NCI-H1417 (cell line): ENCODE measurements at regions not wholly inside any gene's neighbourhood (a gene's known extent, or its start where the extent isn't known, plus 50 kb on each side); places are given as distances from the start of the nearest gene placed in this dataset.

ENCODE experiments used
- DNase-seq, 3 experiments: peaks; one replicate each; lab custom pipeline; 2025; lab: John Stamatoyannopoulos, UW

DNA sequence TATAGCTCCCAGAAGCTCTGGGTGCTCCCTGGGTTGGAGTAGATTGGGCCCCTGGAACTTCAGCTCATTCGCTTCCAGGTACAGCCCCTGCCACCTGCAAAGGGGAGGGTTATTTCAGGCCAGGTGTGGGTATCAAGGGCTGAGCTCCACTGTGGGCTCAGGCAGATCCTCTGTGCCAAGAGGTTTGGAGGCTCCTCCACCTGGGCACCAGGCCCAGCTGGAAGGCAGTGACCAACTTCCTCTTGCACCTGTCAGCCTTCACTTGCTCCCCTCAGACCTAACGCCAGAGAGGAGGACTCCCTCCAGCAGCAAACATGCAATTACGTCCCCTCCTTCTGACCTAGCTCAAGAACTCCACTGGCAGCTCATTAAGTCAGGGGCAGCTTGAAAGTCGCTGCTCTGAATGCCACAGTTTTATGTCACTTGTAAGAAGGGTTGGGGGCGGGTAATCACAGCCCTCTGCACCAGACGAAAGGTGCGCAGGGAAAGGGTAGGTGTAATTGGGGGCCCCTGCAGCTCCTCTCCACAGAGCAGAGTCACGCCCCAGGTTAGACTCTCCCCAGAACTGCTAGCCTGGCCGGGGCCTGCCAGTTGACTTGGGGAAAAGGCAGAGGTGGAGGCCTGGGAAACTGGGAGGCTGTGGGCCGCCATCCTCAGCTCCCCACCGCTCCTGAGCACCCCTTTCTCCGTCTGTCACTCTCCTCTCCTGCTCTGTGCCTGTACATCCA is 125.0 kb upstream of the TMPRSS2 start:
- peak in 1 of 3 experiments; percentile 23 for DNase-seq

DNA sequence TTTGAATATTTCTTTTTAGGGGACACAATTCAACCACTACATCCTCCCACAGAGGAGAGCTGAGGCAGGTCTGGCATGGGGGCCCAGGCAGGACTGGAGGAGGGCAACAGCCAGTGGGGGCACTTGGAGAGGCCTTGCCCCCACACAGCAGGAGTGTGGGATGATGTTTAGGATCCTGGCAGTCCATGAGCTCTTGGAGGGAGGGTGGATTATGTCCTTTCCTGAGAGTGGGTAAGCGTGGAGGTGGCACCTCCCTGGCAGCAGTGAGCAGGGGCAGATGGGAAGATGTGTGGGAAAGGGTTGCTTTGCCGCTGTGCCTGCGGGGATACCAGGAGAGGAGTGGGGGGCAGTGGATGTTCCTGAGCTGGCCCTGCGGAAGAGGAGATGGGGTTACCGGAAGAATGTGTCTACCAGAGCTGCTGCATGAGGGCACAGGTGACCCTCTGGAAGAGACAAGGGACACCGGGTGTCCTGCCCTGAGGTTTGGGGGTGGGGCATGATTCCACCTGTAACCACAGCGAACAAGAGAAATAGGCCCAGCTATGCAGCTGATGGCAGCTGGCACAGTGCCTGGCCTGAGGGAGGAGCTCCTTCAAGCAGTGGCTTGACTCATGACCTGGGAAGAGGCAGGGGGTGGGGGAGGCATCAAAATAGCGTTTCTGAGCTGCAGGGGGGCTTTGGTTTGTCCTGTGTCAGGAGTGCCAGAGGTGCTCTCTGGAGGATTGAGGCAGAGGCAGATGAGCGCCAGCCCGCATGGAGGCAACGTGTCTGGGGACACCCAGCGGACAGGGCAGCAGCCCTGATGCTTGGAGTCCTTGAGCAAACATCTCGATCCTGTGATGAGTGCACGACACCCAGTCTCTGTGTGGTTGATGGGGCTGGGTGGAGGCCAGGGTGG is 123.9 kb upstream of the TMPRSS2 start:
- DNase-seq: peak; percentile 7 to 77 (median 26)

DNA sequence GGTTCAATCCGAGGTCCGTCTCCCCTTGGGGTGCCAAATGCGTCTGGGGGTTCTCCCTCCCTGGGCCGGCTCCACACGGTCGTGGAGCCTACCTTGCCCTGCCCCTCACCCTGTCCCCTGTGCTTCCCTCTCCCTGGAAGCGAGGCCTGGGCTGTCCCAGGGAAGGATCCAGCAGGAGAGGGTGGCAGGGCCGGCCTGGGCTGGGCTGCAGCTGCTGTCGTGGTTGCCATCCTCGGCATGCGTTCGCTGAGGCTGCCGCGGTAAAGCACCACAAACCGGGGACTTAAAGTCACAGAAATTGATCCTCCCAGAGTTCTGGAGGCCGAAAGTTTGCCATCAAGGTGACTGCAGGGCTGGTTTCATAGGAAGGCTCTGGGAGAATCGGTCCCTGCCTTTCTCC is 123.0 kb upstream of the TMPRSS2 start:
- DNase-seq: no peak

DNA sequence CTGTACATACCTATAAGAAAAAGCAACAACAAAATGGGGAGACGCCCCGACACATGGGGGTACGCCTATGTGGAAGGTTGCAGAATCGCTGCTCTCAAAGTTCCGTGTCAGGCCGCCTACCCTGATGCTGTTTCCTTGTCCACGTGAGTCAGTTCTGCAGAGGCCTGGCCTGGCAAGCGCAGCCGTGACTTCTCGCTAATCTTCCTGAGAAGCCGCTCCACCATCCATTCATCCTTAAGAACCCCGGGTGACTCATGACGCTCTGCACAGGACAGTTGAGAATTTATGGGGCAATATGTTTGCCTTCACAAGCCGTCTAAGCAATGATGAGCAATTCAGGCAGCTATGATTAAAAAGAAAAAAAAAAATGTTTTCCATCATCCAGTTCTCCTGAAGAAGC is 122.3 kb upstream of the TMPRSS2 start:
- DNase-seq: no peak

DNA sequence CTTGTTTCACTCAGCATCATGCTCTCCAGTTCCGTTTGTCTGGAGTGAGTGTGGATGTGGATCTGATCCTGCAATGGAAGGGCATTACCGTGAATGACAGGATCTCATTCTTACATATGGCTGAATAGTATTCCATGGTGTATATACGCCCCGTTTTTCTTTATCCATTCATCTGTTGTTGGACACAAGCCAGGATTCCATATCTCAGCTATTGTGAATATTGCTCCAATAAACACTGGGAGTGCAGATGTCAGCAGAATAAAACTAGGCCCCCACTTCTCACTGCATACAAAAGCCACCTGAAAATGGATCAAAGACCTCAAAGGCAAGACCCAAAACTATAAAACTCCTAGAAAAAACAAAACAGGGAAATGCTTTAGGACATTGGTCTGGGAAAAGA is 120.3 kb upstream of the TMPRSS2 start:
- DNase-seq: peak in 1 of 3 experiments; percentile 14

DNA sequence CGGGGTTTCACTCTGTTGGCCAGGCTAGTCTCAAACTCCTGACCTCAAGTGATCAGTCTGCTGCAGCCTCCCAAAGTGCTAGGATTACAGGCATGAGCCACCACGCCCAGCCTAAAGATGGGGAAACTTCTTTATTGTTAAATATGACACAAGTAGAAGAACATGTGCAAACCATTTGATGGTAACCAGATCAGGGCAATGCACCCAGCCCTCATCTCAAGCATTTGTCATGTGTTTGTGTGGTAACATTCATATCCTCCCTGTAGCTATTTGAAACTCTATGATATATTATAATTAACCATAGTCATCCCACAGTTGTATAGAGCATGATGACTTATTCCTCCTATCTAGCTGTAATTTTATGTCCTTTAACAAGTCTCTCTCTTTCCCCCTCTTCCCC is 119.5 kb upstream of the TMPRSS2 start:
- no peak for DNase-seq

DNA sequence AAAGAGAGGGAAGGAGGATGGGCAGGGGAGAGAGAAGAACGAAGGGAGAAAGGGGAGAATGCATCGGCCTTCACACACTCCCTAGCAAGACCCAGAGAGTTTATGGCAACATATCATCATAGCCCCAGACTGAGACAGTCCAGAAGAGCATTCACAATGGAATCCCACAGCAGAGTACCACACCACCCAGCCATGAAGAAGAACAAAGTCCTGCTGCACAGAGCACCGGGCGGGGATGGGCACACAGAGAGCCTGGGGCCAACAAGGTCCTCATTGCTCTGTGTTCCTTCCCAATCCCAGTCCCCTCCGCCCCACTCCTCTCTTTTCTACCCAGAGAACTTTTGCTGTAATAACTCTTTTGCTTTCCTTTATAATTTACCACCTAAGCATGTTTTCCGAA is 118.1 kb upstream of the TMPRSS2 start:
- no peak for DNase-seq

DNA sequence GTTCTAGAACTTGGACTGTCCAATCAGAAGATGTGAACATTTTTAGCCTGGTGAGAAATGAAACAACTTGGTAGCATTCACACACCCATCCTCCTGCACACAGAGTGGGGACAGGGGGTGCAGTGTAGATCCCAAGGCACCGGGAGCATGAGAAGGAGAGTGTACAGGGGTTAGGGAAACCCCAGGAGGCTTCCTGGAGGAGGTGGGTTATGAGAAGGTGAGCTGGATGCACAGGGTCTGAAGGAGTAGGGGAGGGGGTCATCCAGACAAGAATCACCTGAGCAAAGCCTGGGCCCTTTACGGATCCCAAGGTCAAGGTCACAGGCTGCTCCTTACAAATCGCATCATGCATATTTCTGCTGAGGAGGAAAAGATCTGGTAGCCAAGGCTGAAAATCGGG is 117.5 kb upstream of the TMPRSS2 start:
- no peak for DNase-seq

DNA sequence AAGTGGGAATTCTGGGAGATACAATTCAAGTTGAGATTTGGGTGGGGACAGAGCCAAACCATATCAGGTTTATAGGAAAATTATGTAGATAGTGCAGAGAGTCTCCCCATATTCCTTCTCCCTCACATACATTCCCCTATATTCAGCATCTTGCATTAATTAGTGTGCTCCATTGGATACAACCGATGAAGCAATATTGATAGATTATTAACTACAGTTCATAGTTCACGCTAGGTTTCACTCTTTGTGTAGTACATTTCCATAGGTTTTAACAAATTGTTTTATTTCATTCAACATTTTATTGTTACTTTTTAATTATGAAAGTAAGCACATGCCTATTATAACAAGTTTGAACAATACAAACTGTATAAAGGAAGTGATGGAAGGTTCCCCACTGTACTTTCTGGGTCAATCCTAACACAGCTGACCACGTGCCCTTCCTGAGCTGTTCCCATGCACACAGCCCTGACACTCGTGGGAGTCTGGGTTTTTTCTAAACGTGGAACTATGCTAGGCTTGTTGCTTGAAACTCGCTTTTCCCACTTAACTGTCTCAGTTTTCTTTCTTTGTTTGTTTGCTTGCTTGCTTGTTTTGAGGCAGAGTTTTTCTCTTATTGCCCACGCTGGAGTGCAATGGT is 116.8 kb upstream of the TMPRSS2 start:
- no peak for DNase-seq

DNA sequence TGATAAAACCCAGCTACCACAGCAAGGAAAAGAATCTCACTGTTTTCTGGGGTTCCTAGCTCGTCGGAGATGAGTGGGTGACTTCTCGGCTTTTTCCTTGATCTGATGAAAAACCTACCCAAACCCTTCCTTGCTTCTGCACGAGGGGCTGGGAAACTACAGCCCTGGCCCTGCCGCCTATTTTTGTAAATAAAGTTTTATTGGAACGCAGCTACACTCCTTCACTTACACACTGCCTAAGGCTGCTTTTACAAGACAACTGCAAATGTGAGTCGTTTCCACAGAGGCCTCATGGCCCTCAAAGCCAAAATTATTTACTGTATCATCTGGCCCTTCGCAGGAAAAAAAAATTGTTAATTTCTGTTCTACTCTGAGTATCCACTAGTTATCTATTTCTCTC is 116.0 kb upstream of the TMPRSS2 start:
- no peak for DNase-seq

DNA sequence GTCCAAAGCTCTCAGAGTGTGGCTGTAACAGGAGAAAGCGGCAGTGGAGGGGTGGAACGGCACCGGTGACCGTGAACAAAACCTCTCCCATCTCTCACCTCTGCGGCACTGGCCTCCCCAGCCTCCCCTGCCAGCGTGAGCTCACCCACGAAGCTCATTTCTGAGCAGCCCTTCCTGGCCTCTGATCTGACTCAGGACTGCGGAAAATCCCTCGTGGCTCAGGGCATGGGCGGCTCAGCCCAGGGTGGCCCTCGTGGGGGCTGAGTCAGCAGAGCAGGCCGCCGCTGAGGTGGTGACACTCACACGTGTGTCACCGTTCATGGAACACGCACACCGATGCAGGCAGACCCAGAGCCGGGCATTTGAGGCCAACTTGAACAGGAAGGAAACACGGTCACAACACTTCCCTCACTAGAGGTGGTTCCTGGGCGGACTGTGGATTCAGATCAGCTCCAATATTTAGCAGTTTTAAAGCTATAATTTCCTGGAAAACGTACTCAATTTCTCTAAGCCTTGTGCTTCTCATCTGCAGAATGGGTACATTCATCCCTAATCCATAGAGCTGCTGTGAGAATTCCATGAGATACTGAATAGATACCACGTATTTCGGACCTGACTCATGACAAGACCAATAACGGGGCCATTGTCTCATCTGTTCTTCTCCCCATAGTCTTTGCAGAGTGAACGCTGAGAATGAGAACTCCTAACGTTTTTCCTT is 115.0 kb upstream of the TMPRSS2 start:
- no peak for DNase-seq

DNA sequence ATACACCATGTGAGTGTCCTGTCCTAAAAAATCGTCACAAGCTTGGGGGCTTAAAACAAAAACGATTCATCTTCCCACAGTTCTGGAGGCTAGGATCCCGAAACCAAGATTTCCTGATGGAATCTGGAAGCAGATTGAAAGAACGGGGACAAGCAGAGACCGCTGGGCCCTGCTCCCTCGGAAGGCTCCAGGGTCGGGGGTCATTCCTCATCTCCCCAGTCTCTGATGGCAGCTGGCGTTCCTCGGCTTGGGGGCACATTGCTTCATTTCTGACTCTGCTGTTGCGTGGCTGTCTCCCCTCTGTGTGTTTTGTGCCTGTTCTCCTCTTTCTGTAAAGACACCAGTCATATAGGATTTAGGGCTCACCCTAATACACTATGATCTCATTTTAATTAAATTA is 114.2 kb upstream of the TMPRSS2 start:
- DNase-seq: no peak

DNA sequence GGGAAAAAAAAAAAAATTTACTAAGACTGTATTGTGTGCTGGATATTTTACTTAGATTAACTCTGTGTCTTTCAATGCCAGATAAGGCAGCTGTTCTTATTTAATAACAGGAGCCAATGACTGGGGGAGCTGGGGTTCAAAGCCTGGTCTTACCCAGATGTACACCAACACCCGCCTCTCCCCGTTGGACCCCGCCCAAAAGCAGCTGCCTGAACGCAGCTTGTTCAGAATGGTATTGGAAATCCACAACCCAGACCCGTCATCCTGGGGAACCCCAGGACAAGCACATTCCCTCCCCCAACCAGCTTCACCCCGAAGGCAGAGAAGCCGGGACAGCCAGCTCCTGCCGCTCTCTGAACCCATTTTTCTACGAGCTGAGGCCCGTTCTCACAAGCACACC is 113.6 kb upstream of the TMPRSS2 start:
- DNase-seq: no peak

DNA sequence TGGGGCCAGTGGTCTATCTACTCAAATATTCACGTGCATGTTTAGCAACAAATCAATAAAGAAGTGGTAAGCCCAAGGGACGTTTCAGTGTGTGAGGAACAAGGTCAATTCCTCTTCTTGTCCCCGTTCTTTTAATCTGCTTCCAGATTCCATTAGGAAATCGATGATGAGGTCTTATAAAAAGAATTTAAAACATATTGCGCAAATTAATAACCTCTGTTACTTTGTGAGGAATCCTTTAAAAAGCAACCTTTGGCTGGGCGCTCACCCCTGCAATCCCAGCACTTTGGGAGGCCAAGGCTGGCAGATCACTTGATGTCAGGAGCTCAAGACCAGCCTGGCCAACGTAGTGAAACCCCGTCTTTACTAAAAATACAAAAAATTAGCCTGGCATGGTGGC is 113.0 kb upstream of the TMPRSS2 start:
- DNase-seq: no peak

DNA sequence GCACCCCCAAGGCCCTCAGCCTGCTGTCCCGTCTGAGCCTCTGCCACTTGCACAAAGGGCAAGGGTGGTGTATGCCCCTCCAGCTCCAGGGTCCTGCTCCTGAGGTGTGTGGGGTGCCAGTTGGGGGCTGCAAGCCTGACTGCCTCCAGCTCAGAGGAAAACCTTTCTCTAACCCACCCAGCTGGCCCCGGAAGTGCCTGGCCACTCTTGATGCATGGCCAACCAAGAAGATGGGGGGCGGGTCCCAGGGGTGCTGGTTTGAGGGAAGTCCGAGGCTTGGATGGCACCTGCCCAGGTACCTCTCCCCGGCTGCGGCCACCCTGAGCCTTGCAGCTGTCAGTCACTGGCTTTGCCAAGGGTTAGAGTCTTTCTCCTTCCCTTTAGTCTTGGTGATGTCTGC is 112.6 kb upstream of the TMPRSS2 start:
- no peak for DNase-seq

DNA sequence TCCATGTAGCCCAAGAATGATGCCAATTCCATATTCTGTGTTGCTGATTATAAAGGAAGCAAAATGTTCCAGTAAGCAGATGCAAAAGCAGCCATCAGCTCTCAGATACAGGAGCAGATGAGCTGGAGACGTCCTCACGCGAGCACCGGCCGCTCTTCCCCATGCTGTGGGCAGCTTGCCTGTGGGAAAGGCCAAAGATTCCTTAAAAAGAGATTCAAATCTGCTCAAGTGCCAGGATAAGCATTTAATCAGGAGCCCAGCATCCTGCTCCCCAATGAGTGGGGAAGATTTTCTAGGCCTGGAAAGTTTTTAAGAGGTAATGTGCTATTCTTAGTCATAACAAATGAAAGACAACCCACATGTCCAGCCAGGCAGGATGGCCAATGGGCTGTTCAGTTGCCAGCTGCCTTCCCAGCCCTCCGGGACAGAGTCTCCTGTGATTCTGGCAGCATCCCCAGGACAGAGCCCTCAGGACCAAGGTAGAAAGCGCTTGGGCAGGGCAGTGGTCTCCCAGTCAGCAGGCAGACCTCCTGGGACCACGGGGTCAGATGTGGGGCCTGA is 108.2 kb upstream of the TMPRSS2 start:
- DNase-seq: no peak

DNA sequence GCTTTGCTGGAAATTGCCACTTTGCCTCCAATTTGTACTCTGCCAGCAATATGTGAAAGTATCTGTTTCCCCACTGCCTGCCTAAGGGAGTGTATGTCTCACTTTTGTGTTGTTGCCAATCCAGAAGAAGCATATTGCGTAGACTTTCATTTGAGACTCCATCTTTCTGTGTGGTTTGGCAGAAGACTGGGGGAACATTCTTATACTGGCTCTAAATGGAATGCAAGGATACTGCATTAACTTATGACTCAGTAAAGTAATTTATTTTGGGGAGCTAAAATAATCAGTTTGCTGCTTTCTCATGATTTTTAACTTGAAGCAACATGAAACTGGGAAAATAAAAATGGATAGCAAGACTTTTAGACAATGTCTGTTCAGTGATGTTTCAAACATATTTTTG is 107.7 kb upstream of the TMPRSS2 start:
- no peak for DNase-seq

DNA sequence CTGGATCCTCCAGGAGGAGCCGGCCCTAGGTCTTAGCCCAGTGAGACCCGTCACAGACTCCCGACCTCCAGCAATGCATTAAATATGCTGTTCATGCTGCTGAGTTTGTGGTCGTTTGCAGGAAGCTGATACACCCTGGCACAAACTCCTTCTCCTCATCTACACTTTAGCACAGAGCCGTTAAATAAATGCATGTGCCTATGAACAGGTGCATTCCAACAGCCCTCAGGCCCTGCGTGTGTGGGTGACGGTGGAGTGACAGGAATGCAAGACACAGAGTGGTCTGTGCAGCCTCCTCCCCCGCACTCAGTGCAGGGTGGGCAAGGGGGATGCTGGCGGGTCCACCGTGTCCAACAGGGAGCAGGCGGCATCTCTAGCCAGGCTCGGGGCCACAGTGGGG is 106.6 kb upstream of the TMPRSS2 start:
- DNase-seq: no peak

DNA sequence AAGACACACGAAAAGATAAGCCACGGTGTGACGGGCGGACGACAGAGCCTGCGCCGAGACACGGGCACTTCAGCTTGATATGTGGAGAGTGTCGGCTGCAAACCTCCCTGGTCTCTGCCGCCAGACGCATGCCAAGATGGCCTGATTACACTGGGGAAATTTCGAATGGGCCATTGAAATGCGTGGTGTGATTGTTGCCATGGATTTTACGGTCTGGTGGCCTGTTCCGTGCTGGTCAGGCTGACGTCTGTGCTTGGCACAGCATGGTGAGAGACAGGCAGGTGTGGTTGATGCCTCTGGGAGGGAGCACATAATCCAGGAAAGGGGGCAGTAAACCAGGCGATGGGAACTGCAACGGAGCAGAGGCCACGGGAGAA is 105.6 kb upstream of the TMPRSS2 start:
- DNase-seq: no peak

DNA sequence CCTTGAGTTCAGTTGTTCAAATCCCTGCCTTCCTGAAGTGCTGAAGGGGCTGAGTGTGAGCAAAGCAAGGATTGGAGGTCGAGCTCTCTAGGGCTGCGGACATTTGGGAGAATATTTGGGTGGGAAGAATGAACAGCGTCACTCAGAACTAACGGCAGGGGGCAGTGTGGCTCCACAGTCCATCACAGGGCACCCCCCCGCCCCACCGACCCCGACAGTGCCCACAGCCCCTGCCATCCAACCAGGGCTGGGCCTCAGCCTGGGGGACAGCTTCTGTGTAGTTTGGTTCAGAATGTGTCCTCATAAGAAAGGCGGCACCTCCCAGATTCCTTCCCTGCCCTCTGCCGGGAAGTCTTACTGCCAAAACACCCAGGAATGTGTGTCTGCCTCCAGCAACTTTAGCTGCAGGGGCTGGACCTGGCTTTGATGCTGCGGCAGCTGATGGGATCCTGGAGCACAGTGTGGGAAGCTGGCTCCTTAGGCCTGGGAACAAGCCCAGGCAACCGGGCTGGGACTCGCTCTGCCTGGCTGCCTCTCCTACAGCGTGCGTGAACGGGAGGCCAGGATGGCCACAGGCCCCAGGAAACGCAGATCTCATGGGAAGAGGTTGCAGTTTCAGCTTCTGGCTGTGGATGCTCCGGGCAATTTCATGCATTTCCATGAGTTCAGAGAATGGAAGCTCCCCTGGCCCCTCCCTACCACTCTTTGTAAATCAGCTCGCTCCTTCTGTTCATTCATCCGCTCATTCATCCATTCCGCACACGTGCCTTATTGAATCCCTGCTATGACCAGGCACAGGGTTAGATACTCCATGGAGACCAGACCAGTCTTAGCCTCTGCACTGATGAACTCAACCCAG is 104.9 kb upstream of the TMPRSS2 start:
- DNase-seq: peak; percentile 25 to 78 (median 54)
